C4-2B (cell line): ENCODE measurements at regions not wholly inside any gene's neighbourhood (a gene's known extent, or its start where the extent isn't known, plus 50 kb on each side); places are given as distances from the start of the nearest gene placed in this dataset.

Source experiments
- ZFX ChIP-seq: fragments of 450-650 bp; IDR thresholded peaks from 2 replicates; pipeline ENCODE4 v1.6.1; 2017
- TF ChIP-seq, protein P1 (sequence below): fragments of 450-650 bp; conservative IDR thresholded peaks from 2 replicates; pipeline ENCODE4 v1.5.1; 2017; ENCODE audit warnings: mild to moderate bottlenecking

- TF ChIP-seq, protein P1, sequence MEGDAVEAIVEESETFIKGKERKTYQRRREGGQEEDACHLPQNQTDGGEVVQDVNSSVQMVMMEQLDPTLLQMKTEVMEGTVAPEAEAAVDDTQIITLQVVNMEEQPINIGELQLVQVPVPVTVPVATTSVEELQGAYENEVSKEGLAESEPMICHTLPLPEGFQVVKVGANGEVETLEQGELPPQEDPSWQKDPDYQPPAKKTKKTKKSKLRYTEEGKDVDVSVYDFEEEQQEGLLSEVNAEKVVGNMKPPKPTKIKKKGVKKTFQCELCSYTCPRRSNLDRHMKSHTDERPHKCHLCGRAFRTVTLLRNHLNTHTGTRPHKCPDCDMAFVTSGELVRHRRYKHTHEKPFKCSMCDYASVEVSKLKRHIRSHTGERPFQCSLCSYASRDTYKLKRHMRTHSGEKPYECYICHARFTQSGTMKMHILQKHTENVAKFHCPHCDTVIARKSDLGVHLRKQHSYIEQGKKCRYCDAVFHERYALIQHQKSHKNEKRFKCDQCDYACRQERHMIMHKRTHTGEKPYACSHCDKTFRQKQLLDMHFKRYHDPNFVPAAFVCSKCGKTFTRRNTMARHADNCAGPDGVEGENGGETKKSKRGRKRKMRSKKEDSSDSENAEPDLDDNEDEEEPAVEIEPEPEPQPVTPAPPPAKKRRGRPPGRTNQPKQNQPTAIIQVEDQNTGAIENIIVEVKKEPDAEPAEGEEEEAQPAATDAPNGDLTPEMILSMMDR = peak; percentile 48
- TF ChIP-seq ZFX = no peak
These were observed 916.2 kb upstream of the B3GALT2 start for GRCh38 chr1:194102607-194103006.
